ENCODE measurements at regions not wholly inside any gene's neighbourhood (a gene's known extent, or its start where the extent isn't known, plus 50 kb on each side); places are given as distances from the start of the nearest gene placed in this dataset.
"Not testable (repeated sequence)": the region's sequence is repeated elsewhere in the genome, so short reads cannot be mapped to it uniquely, and the experiment has no call there.

- in situ Hi-C loops (cut with HindIII; ENCODE audit: low pct_unique_long_range_greater_than_20kb, low sequenced_read_pairs): no loop called here
- no peak for DNase-seq (ENCODE audit: low read depth, low spot score)
These were observed 1058.2 kb downstream of the PCDH9 start for GRCh38 chr13:66171920-66172319.

DNA sequence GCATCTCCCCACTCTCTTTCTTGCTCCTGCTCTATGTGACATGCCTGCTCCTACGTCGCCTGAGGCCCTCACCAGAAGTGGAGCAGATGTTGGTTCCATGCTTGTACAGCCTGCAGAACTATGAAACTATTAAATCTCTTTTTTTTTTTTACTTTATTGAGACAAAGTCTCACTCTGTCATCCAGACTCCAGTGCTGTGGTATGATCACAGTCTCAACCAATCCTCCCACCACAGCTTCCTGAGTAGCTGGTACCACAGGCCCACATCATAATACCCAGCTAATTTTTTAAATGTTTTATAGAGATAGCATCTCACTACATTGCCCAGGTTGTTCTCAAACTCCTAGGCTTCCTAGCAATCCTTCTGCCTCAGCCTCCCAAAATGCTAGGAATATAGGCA lies 1067.7 kb downstream of the PCDH9 start:
- in situ Hi-C loops (cut with HindIII; ENCODE audit: low pct_unique_long_range_greater_than_20kb, low sequenced_read_pairs): no loop called here
- DNase-seq (ENCODE audit: low read depth, low spot score): no peak

- in situ Hi-C loops (cut with HindIII; ENCODE audit: low pct_unique_long_range_greater_than_20kb, low sequenced_read_pairs): no loop called here
- DNase-seq (ENCODE audit: low read depth, low spot score): no peak
These were observed 1070.6 kb downstream of the PCDH9 start for GRCh38 chr13:66159511-66159910.

DNA sequence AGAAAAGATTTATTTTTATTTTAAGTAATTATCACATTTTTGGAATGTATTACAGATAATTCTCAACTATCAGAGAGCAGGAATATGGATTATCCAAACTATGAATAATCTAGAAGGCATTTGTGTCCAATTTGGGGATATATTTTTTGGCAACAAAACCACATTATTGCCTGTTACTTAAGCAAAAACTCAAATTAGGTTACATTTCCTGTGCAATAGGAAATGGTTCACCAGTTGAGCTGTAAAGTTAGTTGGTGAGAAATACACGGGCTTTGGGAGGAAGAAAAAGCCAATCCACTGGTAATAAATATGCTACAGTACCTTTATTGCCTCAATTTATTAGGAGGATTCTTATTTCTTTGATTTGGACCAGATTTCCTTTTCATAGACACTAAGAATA lies 1075.2 kb downstream of the PCDH9 start:
- in situ Hi-C loops (cut with HindIII; ENCODE audit: low pct_unique_long_range_greater_than_20kb, low sequenced_read_pairs): no loop called here
- DNase-seq (ENCODE audit: low read depth, low spot score): no peak

DNA sequence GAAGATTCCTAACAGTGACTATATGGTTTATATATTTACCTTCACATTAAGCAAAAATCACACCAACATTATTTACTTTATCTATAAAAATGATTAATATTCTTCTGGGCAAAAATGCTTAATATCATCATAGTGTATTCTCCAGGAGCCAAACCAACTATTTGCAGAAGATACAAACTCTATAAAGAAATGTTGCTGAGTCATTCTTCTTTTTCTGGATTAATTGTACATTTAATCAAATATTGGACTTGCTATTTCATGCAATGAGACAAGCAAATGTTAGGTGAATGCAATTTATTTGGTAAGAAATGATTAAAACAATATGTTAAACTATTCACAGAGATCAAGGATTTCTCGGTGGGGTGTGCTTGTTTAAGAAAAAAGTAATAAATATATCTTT lies 1075.8 kb downstream of the PCDH9 start:
- in situ Hi-C loops (cut with HindIII; ENCODE audit: low pct_unique_long_range_greater_than_20kb, low sequenced_read_pairs): no loop called here
- no peak for DNase-seq (ENCODE audit: low read depth, low spot score)

DNA sequence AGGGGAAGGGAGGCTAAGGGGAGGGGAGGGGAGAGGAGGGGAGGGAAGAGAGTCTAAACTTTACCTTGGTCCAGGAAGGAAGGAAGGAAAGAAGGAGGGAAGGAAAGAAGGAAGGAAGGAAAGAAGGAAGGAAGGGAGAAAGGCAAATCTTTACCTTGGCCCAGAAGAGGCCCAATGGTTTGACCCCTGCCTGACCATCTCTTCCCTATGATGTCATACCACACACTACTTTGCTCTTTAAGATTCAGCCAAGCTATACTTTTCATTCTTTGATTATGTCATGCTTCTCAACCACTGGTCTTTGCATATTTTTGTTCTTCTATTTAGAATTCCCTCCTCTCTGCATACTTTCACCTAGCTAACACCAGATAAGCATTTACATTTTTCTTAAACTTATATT lies 1077.5 kb downstream of the PCDH9 start:
- DNase-seq (ENCODE audit: low read depth, low spot score): no peak
- in situ Hi-C loops (cut with HindIII; ENCODE audit: low pct_unique_long_range_greater_than_20kb, low sequenced_read_pairs): no loop called here

DNA sequence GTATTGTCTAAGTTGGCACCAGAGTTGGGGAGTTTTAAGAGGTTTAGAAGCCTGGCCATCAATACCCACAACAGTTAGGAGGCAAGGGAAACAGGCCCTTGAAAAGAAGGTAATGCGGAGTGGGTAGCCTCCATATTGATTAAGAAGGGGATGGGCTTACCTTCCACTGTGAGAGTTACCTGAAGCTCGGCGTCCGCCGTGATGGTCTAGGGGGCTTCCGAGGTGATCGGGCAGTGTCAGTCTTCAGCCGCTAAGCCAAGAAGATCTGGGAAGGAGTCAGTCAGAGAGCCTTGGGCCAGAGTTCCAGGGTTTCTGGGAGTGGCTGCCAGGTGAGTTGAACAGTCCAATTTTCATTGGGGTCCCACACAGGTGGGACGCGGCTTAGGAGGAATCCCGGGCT lies 1085.8 kb downstream of the PCDH9 start:
- DNase-seq (ENCODE audit: low read depth, low spot score); in situ Hi-C loops (cut with HindIII; ENCODE audit: low pct_unique_long_range_greater_than_20kb, low sequenced_read_pairs): not testable (repeated sequence)

DNA sequence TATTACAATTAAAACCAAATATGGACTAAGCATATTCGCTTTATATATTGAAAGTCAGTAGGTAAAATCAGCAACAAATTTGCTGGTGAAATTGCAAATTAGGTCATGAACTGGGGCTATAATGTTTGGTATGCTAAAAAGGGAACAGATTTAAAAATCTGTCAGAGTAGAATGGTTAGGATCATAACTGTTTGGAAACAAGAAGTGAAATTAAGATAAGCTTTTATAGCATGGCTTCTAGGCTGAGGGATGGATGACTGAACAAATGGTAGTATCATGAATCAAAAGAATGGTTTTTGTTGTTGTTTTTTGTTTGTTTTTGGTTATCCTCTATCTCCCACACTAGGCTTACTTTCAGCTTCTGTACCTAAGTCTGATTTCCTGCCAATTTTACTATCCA lies 1090.4 kb downstream of the PCDH9 start:
- DNase-seq (ENCODE audit: low read depth, low spot score): no peak
- in situ Hi-C loops (cut with HindIII; ENCODE audit: low pct_unique_long_range_greater_than_20kb, low sequenced_read_pairs): no loop called here

DNA sequence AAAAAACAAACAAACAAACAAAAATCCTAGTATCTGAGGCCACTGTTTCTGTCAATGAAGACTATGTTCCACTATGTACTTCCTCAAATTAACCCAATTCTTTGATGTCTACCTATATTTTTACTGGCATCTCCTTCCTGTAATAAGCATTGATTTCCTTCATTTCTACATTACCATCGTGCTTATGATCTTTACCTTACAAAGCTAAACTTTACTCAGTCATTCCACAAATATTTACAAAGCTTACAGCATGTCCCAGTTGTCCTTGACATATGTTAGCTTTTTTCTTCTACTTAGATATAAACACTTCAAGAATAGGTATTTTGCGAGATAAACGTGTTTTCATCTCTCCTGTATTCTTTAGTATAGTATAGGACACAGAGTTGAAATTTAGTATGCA lies 1090.9 kb downstream of the PCDH9 start:
- no peak for DNase-seq (ENCODE audit: low read depth, low spot score)
- in situ Hi-C loops (cut with HindIII; ENCODE audit: low pct_unique_long_range_greater_than_20kb, low sequenced_read_pairs): no loop called here

- in situ Hi-C loops (cut with HindIII; ENCODE audit: low pct_unique_long_range_greater_than_20kb, low sequenced_read_pairs): no loop called here
- no peak for DNase-seq (ENCODE audit: low read depth, low spot score)
These were observed 1091.8 kb downstream of the PCDH9 start for GRCh38 chr13:66138172-66138811.

- no peak for DNase-seq (ENCODE audit: low read depth, low spot score)
- in situ Hi-C loops (cut with HindIII; ENCODE audit: low pct_unique_long_range_greater_than_20kb, low sequenced_read_pairs): no loop called here
These were observed 1092.8 kb downstream of the PCDH9 start for GRCh38 chr13:66137384-66137783.

DNA sequence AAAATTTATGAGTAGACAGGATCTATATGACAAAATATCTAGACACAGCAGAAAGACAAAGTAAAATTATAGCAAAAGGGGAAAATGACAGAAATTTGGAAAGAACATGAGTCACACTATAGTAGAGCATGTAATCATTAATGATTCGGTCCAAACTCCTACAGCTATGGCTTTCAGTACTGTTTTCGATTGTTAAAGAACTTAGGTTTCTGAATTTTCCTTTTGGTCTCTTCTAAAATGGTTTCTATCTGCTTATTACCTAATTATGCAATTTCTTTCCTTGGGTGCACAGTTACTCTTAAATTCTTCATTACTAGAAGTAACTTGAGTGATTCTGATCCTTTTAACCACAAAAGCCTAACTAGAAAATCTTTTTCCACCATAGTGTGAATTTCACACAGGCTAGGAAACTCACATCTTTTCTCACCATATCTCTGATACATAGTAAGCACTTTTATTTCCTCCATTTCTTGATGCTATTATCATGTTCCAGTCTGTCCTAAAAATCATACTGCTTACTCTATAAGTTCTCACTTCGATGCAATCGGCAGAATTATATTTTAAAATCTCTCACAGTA lies 1101.4 kb downstream of the PCDH9 start:
- in situ Hi-C loops (cut with HindIII; ENCODE audit: low pct_unique_long_range_greater_than_20kb, low sequenced_read_pairs): no loop called here
- DNase-seq (ENCODE audit: low read depth, low spot score): no peak

DNA sequence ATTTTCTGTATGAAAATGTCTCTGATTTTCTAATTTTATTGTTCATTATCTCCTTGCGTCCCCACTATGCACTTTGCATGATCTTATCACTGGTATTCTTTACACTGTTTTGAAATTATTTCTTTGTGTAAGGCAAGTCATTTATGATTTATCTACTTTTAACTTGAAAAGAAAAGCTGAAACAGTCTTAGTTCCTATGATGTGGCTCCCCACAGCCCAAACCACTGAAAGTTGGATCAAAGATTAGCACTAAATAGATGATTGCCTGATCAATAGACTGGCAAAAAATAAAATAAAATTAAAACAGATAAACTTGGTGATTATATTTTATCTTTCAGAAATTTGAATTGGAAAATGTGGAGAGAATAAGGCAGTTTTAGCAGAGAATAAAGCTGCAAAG lies 1101.9 kb downstream of the PCDH9 start:
- no peak for DNase-seq (ENCODE audit: low read depth, low spot score)
- in situ Hi-C loops (cut with HindIII; ENCODE audit: low pct_unique_long_range_greater_than_20kb, low sequenced_read_pairs): no loop called here

- in situ Hi-C loops (cut with HindIII; ENCODE audit: low pct_unique_long_range_greater_than_20kb, low sequenced_read_pairs): no loop called here
- DNase-seq (ENCODE audit: low read depth, low spot score): no peak
These were observed 1112.6 kb downstream of the PCDH9 start for GRCh38 chr13:66117563-66117962.

- in situ Hi-C loops (cut with HindIII; ENCODE audit: low pct_unique_long_range_greater_than_20kb, low sequenced_read_pairs): no loop called here
- DNase-seq (ENCODE audit: low read depth, low spot score): no peak
These were observed 1116.1 kb downstream of the PCDH9 start for GRCh38 chr13:66113882-66114526.

DNA sequence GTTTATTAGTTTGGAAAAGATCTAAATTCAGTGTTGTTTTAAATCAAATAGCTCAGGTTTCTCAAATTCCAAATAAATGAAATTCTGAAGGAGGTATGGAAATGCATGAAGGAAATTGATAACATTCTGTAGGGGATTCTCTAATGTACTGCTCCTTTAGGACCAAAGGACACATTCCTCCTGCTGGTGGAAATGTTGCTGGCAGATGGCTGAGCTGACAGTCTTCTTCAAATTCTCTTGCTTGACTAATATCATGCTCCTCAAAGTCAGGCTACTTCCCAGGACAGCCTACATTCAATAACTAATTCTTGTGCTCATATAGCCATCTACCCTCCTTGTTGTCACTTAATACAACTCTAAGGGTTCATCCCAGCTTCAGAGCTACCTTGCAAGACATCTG lies 1118.5 kb downstream of the PCDH9 start:
- in situ Hi-C loops (cut with HindIII; ENCODE audit: low pct_unique_long_range_greater_than_20kb, low sequenced_read_pairs): no loop called here
- DNase-seq (ENCODE audit: low read depth, low spot score): no peak

GRCh38 chr13:66106246-66106645 lies 1123.9 kb downstream of the PCDH9 start:
- no peak for DNase-seq (ENCODE audit: low read depth, low spot score)
- in situ Hi-C loops (cut with HindIII; ENCODE audit: low pct_unique_long_range_greater_than_20kb, low sequenced_read_pairs): no loop called here

DNA sequence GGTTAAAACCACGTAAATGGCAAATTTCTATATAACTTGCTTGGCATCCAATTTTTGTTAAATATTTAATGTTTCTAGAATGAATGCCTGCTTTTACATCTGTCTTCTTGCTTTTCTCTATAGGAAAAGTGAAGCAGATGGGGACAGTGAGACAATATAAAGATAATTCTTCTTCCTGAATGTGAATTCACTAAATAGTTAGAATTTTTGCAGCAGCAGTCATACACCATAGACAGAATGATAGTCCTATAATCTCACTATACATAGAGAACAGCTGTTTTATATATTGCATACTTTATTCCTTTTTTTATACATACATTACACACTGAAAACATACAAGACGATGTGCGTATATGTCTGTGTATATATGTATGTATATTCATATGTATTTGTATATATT lies 1127.3 kb downstream of the PCDH9 start:
- in situ Hi-C loops (cut with HindIII; ENCODE audit: low pct_unique_long_range_greater_than_20kb, low sequenced_read_pairs): no loop called here
- no peak for DNase-seq (ENCODE audit: low read depth, low spot score)

GRCh38 chr13:66099825-66100224 lies 1130.3 kb downstream of the PCDH9 start:
- DNase-seq (ENCODE audit: low read depth, low spot score): no peak
- in situ Hi-C loops (cut with HindIII; ENCODE audit: low pct_unique_long_range_greater_than_20kb, low sequenced_read_pairs): no loop called here

Data from SK-MEL-5 (cell line).